ENCODE measurements at regions not wholly inside any gene's neighbourhood (a gene's known extent, or its start where the extent isn't known, plus 50 kb on each side); places are given as distances from the start of the nearest gene placed in this dataset.

DNA sequence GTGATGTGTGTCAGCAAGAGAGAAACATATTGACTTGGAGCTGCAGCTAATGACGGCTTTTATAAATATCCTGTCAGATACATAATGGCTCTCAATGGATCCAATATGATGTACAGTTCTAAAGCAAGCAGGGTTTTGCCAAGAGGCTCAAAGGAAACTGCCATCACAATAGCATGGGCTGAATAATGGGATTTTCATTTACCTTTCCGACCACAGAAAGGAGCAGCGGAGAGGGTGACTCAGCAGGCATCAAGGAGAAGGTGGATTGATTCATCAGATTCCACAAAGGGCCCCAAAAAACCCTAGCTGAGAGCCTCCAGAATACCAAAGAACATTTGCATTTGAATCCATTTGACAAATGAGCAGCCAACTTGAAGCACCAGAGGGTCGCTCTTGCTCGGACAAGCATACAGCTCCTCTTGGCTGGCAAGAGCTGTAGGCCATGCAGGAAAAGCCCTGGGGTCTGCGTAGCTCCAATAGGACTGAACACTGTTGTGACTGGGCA lies 355.7 kb upstream of the NOCT start:
- Histone ChIP-seq H3K27ac (no peak overlapping the region), H3K4me3 (no peak overlapping the region), H3K36me3 (no peaks in the 10 kb centered on the region), H3K9me3 (no peaks in the 10 kb centered on the region), H3K4me1 (no peaks in the 10 kb centered on the region), H3K27me3 (no peaks in the 10 kb centered on the region)
- no peak for DNase-seq
- WGBS, 2 donors (ENCODE audit: low coverage in 1 of 2), result 93 to 96% methylated on average over 5 to 6 of the region's 6 CpGs
- intact Hi-C loops (cut with DNase I; ENCODE audit: low total_unique reads), result no loop called here
- in situ Hi-C loops (cut with MboI; ENCODE audit: low pct_ligation_motif_present in 1 of 4, low pct_unique_long_range_greater_than_20kb in 1 of 4, low sequenced_read_pairs in 3 of 4), result no loop called here
- TF ChIP-seq, protein P1, sequence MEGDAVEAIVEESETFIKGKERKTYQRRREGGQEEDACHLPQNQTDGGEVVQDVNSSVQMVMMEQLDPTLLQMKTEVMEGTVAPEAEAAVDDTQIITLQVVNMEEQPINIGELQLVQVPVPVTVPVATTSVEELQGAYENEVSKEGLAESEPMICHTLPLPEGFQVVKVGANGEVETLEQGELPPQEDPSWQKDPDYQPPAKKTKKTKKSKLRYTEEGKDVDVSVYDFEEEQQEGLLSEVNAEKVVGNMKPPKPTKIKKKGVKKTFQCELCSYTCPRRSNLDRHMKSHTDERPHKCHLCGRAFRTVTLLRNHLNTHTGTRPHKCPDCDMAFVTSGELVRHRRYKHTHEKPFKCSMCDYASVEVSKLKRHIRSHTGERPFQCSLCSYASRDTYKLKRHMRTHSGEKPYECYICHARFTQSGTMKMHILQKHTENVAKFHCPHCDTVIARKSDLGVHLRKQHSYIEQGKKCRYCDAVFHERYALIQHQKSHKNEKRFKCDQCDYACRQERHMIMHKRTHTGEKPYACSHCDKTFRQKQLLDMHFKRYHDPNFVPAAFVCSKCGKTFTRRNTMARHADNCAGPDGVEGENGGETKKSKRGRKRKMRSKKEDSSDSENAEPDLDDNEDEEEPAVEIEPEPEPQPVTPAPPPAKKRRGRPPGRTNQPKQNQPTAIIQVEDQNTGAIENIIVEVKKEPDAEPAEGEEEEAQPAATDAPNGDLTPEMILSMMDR (IDR thresholded peaks at IDR 0.05), result no peak
- TF ChIP-seq POLR2AphosphoS5 (IDR thresholded peaks at IDR 0.05), result no peak

- no peaks in the 10 kb centered on the region for H3K4me1 ChIP-seq
- H3K27me3 ChIP-seq, result no peaks in the 10 kb centered on the region
- 71 to 77% methylated on average over 6 to 11 of the region's 11 CpGs for WGBS, 2 donors (ENCODE audit: low coverage in 1 of 2)
- H3K4me3 ChIP-seq, result no peak overlapping the region
- H3K27ac ChIP-seq, result no peak overlapping the region
- intact Hi-C loops (cut with DNase I; ENCODE audit: low total_unique reads), result no loop called here
- in situ Hi-C loops (cut with MboI; ENCODE audit: low pct_ligation_motif_present in 1 of 4, low pct_unique_long_range_greater_than_20kb in 1 of 4, low sequenced_read_pairs in 3 of 4), result no loop called here
- no peaks in the 10 kb centered on the region for H3K9me3 ChIP-seq
- H3K36me3 ChIP-seq, result no peaks in the 10 kb centered on the region
- TF ChIP-seq POLR2A (IDR thresholded peaks at IDR 0.05) (no peak), POLR2AphosphoS5 (IDR thresholded peaks at IDR 0.05) (no peak)
- TF ChIP-seq, protein P1 (IDR thresholded peaks at IDR 0.05), result no peak
- no peak for DNase-seq
Observed at GRCh38 chr4:138659037-138659811, 356.4 kb upstream of the NOCT start.

- H3K36me3 ChIP-seq, result no peaks in the 10 kb centered on the region
- TF ChIP-seq POLR2A (IDR thresholded peaks at IDR 0.05) (no peak), EP300 (IDR thresholded peaks at IDR 0.05; ENCODE audit: low read depth) (no peak), POLR2AphosphoS5 (IDR thresholded peaks at IDR 0.05) (no peak)
- TF ChIP-seq, protein P1 (IDR thresholded peaks at IDR 0.05), result no peak
- no peaks in the 10 kb centered on the region for H3K9me3 ChIP-seq
- no peaks in the 10 kb centered on the region for H3K4me1 ChIP-seq
- no peak for DNase-seq
- in situ Hi-C loops (cut with MboI; ENCODE audit: low pct_ligation_motif_present in 1 of 4, low pct_unique_long_range_greater_than_20kb in 1 of 4, low sequenced_read_pairs in 3 of 4) (no loop called here), intact Hi-C loops (cut with DNase I; ENCODE audit: low total_unique reads) (no loop called here)
- no peak overlapping the region for H3K27ac ChIP-seq
- H3K27me3 ChIP-seq, result no peaks in the 10 kb centered on the region
- 50 to 65% methylated on average over 2 of the region's 2 CpGs for WGBS, 2 donors (ENCODE audit: low coverage in 1 of 2)
- H3K4me3 ChIP-seq, result no peak overlapping the region
Observed at GRCh38 chr4:138658518-138658917, 357.1 kb upstream of the NOCT start.

- 83 to 85% methylated on average over 3 of the region's 3 CpGs for WGBS, 2 donors (ENCODE audit: low coverage in 1 of 2)
- no peak overlapping the region for H3K4me3 ChIP-seq
- H3K9me3 ChIP-seq, result no peaks in the 10 kb centered on the region
- H3K4me1 ChIP-seq, result no peaks in the 10 kb centered on the region
- DNase-seq, result no peak
- intact Hi-C loops (cut with DNase I; ENCODE audit: low total_unique reads), result no loop called here
- H3K27me3 ChIP-seq, result no peaks in the 10 kb centered on the region
- H3K27ac ChIP-seq, result no peak overlapping the region
- TF ChIP-seq EP300 (IDR thresholded peaks at IDR 0.05; ENCODE audit: low read depth) (no peak), POLR2AphosphoS5 (IDR thresholded peaks at IDR 0.05) (no peak), POLR2A (IDR thresholded peaks at IDR 0.05) (no peak)
- TF ChIP-seq, protein P1 (IDR thresholded peaks at IDR 0.05), result no peak
- in situ Hi-C loops (cut with MboI; ENCODE audit: low pct_ligation_motif_present in 1 of 4, low pct_unique_long_range_greater_than_20kb in 1 of 4, low sequenced_read_pairs in 3 of 4), result no loop called here
- H3K36me3 ChIP-seq, result no peaks in the 10 kb centered on the region
Observed at GRCh38 chr4:138656990-138657389, 358.6 kb upstream of the NOCT start.
